ENCODE measurements at regions not wholly inside any gene's neighbourhood (a gene's known extent, or its start where the extent isn't known, plus 50 kb on each side); places are given as distances from the start of the nearest gene placed in this dataset.

- Histone ChIP-seq H3K4me3 (replicated peaks in 1 of 3; ENCODE audit: insufficient read depth in 1 of 3, low read depth in 2 of 3, low read length in 3 of 3) (no peak overlapping the region), H2AFZ (ENCODE audit: low read length) (no peak overlapping the region), H3K36me3 (replicated peaks in 1 of 2; ENCODE audit: control insufficient read depth in 1 of 2, insufficient read depth in 2 of 2, low read length in 2 of 2) (no peaks in the 10 kb centered on the region), H3K4me2 (ENCODE audit: low read depth, low read length) (no peak overlapping the region), H4K20me1 (ENCODE audit: insufficient read depth, low read length) (no peaks in the 10 kb centered on the region), H3K27me3 (ENCODE audit: control insufficient read depth in 1 of 2, insufficient read depth in 2 of 2, low read length in 2 of 2) (peaks cover 4 to 15% of the 10 kb centered on the region in 2 experiments; a peak in 3 of 5 replicates), H3K9ac (ENCODE audit: insufficient read depth, low read depth, low read length) (no peak overlapping the region), H3K9me3 (ENCODE audit: low read length) (no peaks in the 10 kb centered on the region), H3K4me1 (ENCODE audit: insufficient read depth, low read length) (no peaks in the 10 kb centered on the region), H3K79me2 (ENCODE audit: insufficient read depth, low read length) (no peaks in the 10 kb centered on the region), H3K27ac (ENCODE audit: extremely low read length, insufficient read depth, low read length) (no peak overlapping the region)
- WGBS (ENCODE audit: low lambda C conversion rate) = 10% methylated on average over 23 of the region's 25 CpGs
- POLR2A ChIA-PET = no interaction called here
- FAIRE-seq (no peak), DNase-seq (ENCODE audit: low spot score) (no peak), ATAC-seq (no peak)
- CTCF ChIA-PET (ENCODE audit: low intra/inter-chr PET ratio, low total read pairs) = no interaction called here
- intact Hi-C loops (cut with micrococcal nuclease; ENCODE audit: unreplicated experiment) = no loop called here
- no TSS peak for BruUV-seq (replicated peaks)
- TF ChIP-seq ZNF234 (CRISPR knock-in tag; conservative IDR thresholded peaks at IDR 0.05) (no peak), ZNF713 (CRISPR knock-in tag; IDR thresholded peaks at IDR 0.05) (no peak), ZNF687 (CRISPR knock-in tag; IDR thresholded peaks at IDR 0.05) (no peak), ZNF383 (CRISPR knock-in tag; IDR thresholded peaks at IDR 0.05; ENCODE audit: borderline replicate concordance) (no peak), ELK4 (CRISPR knock-in tag; IDR thresholded peaks at IDR 0.05; ENCODE audit: borderline replicate concordance) (no peak), SOX13 (IDR thresholded peaks at IDR 0.05) (no peak), SOX13 (CRISPR knock-in tag; conservative IDR thresholded peaks at IDR 0.05 in 1 of 2, IDR thresholded peaks at IDR 0.05 in 1 of 2) (no peak), MTF1 (CRISPR knock-in tag; IDR thresholded peaks at IDR 0.05) (no peak), KDM4B (CRISPR knock-in tag; IDR thresholded peaks at IDR 0.05) (no peak), YEATS4 (CRISPR knock-in tag; IDR thresholded peaks at IDR 0.05; ENCODE audit: borderline replicate concordance) (no peak), NFIB (CRISPR knock-in tag; IDR thresholded peaks at IDR 0.05; ENCODE audit: borderline replicate concordance) (no peak), ZNF672 (CRISPR knock-in tag; IDR thresholded peaks at IDR 0.05) (no peak), AKAP8 (CRISPR knock-in tag; IDR thresholded peaks at IDR 0.05) (no peak), FIP1L1 (IDR thresholded peaks at IDR 0.05; ENCODE audit: borderline replicate concordance, insufficient read depth, low read depth, low read length) (no peak), ZKSCAN5 (CRISPR knock-in tag; IDR thresholded peaks at IDR 0.05) (no peak)
- in situ Hi-C loops (cut with HindIII; ENCODE audit: extremely low pct_ligation_motif_present, low pct_unique_long_range_greater_than_20kb) = no loop called here
These were observed 365.7 kb downstream of the ALG10 start for GRCh38 chr12:34387711-34388635.

Measured in HepG2 (cell line).